GM06990 (cell line): ENCODE measurements at regions not wholly inside any gene's neighbourhood (a gene's known extent, or its start where the extent isn't known, plus 50 kb on each side); places are given as distances from the start of the nearest gene placed in this dataset.

ENCODE experiments used
- DNase-seq: peaks from one replicate; pipeline ENCODE4 v3.0.0-alpha.2; 2011; ENCODE audit not compliant: insufficient read length; ENCODE audit errors: extremely low read depth
- H3K27me3 ChIP-seq: replicated peaks from 2 replicates; pipeline ENCODE4 v1.6.0; 2011; ENCODE audit warnings: low read length; ENCODE audit not compliant: control insufficient read depth, insufficient read depth
- H3K36me3 ChIP-seq: 2 replicates; pipeline ENCODE4 v1.5.1; 2011; ENCODE audit warnings: low read length; ENCODE audit not compliant: control insufficient read depth, insufficient read depth
- H3K4me3 ChIP-seq: replicated peaks from 2 replicates; pipeline ENCODE4 v1.5.1; 2011; ENCODE audit warnings: low read depth, mild to moderate bottlenecking, control low read depth, low read length
- TF ChIP-seq, protein P1 (sequence below): IDR thresholded peaks from 2 replicates; pipeline ENCODE4 v1.5.1; 2011; ENCODE audit warnings: low read length, control low read depth, mild to moderate bottlenecking, inconsistent platforms; ENCODE audit not compliant: insufficient read depth, poor library complexity, severe bottlenecking

DNA sequence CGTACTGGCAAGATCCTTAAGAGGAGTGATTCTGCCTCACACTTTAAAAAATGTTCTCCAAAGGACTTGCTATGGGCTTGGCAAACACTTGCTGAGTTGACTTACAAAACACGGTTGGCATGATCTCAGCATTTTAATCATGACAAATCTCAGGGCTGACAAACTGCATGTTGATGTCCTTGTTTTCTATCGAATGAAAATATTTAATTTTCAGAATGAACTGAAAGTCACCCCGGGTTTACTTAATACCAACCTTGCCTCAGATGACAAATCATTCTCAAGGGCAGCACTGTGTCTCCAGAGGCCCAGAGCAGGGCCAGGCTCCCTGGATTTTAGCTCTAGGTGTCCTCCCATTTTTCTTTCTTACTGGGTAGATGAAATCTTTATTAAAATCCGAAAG is 229.1 kb upstream of the ZFHX3 start:
- no peaks in the 10 kb centered on the region for H3K36me3 ChIP-seq
- DNase-seq = no peak
- H3K4me3 ChIP-seq = no peak overlapping the region
- no peaks in the 10 kb centered on the region for H3K27me3 ChIP-seq
- TF ChIP-seq, protein P1, sequence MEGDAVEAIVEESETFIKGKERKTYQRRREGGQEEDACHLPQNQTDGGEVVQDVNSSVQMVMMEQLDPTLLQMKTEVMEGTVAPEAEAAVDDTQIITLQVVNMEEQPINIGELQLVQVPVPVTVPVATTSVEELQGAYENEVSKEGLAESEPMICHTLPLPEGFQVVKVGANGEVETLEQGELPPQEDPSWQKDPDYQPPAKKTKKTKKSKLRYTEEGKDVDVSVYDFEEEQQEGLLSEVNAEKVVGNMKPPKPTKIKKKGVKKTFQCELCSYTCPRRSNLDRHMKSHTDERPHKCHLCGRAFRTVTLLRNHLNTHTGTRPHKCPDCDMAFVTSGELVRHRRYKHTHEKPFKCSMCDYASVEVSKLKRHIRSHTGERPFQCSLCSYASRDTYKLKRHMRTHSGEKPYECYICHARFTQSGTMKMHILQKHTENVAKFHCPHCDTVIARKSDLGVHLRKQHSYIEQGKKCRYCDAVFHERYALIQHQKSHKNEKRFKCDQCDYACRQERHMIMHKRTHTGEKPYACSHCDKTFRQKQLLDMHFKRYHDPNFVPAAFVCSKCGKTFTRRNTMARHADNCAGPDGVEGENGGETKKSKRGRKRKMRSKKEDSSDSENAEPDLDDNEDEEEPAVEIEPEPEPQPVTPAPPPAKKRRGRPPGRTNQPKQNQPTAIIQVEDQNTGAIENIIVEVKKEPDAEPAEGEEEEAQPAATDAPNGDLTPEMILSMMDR = no peak

DNA sequence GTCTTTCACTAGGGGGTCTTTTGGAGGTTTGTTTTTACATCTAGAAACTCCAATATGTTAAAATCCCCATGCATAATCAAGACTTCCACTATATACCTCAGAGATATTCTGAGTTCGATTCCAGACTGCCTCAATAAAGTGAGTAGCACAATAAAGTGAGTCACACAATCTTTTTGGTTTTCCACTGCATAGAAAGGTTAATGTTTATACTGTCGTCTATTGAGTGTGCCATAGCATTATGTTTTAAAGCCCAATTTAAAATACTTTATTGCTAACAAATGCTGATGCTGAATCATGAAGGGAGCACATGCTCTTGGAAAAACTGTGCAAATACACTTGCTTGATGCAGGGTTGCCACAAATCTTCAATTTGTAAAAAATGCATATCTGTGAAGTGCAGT is 227.5 kb upstream of the ZFHX3 start:
- no peaks in the 10 kb centered on the region for H3K36me3 ChIP-seq
- no peak for DNase-seq
- no peaks in the 10 kb centered on the region for H3K27me3 ChIP-seq
- H3K4me3 ChIP-seq = no peak overlapping the region
- TF ChIP-seq, protein P1 = no peak

DNA sequence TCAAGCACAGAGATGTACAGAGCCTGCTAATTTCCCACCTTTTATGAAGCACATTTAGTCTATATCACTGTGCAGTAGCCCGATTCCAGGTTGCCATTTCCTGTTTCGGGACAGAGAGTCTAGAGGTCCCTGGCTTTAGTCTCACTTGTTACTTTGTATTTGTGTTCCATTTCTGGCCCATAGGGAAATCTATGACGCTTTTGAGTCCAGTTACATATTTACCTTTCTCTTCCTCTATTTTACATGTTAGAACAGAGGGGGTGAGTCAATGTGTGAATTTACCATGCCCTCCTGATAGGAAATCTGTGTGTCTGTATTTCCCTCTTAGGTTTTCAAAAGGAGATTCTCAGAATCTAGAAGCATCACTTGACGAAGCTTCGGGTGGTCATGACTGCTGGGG is 227.1 kb upstream of the ZFHX3 start:
- H3K36me3 ChIP-seq = no peaks in the 10 kb centered on the region
- TF ChIP-seq, protein P1 = no peak
- no peak overlapping the region for H3K4me3 ChIP-seq
- H3K27me3 ChIP-seq = no peaks in the 10 kb centered on the region
- no peak for DNase-seq

DNA sequence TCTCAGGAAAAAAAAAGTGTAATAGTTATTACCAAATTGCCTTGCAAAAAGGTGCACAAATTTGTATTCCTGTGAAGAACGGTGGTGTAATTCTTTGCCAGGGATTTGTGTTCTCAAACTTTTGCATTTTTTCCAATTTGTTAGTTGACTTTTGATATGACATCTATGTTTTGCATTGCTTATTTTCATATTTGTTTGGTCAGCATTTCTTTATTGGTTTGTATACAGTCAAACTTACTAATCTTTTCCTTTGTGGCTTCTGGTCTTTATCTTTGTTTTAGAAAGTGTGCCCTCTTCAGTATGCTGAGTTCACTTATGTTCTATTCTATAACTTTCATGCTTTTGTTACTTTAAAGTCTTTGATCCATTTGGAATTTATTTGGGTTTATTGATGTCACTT is 226.2 kb upstream of the ZFHX3 start:
- TF ChIP-seq, protein P1 = no peak
- no peak for DNase-seq
- H3K4me3 ChIP-seq = no peak overlapping the region
- H3K36me3 ChIP-seq = no peaks in the 10 kb centered on the region
- no peaks in the 10 kb centered on the region for H3K27me3 ChIP-seq

DNA sequence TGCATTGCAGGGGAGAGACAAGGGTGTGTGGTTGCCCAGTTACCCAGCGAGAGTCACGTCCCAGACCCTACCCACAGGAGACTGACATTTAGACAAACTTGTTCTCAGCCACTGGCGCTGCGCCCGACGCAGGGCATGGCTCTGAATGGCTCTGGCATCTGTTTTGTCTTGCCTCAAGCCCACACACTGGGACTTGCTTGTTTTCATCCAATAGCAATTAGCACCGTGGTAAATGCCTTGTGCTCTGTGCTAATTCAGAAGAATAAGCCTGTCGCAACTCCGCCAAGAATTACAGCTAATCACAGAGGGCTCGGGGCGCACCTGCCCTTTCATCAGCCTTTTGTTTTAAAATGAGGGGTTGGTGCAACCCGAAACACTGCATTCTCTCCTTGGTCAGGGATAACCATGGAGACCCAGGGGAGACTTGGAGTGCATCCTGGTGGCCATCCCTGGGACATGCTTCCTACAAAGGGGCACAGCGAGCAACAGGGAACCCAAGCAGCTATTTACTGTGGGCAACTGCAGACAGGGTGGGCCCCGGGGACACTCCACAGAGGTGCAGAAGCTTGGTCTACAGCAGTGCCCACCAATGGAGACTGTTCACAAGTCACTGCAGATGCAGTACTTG is 220.6 kb upstream of the ZFHX3 start:
- H3K36me3 ChIP-seq = no peaks in the 10 kb centered on the region
- H3K27me3 ChIP-seq = no peaks in the 10 kb centered on the region

More for the DNA sequence above, 220.6 kb upstream of the ZFHX3 start:
- TF ChIP-seq, protein P1 = no peak
- no peak for DNase-seq
- H3K4me3 ChIP-seq = no peak overlapping the region
